Upper lobe of right lung (tissue), 1 donor: ENCODE measurements at regions not wholly inside any gene's neighbourhood (a gene's known extent, or its start where the extent isn't known, plus 50 kb on each side); places are given as distances from the start of the nearest gene placed in this dataset.

Source experiments
- ATAC-seq: fragments of 200-7000 bp; cut with Tn5 transposase; one replicate; pipeline ENCODE4 v1.9.1; 2020; ENCODE audit warnings: mild to moderate bottlenecking, moderate library complexity
- DNase-seq: peaks from one replicate; pipeline ENCODE4 v3.0.0-alpha.2; 2020
- H3K27ac ChIP-seq: fragments of 200-600 bp; one replicate; pipeline ENCODE4 v1.8.0; 2022
- H3K27me3 ChIP-seq: fragments of 200-600 bp; one replicate; pipeline ENCODE4 v1.8.0; 2022; ENCODE audit warnings: mild to moderate bottlenecking
- H3K36me3 ChIP-seq: fragments of 200-600 bp; one replicate; pipeline ENCODE4 v1.8.0; 2022
- H3K4me1 ChIP-seq: fragments of 200-600 bp; one replicate; pipeline ENCODE4 v1.8.0; 2022
- H3K4me3 ChIP-seq: fragments of 200-600 bp; one replicate; pipeline ENCODE4 v1.8.0; 2022; ENCODE audit warnings: mild to moderate bottlenecking
- H3K9me3 ChIP-seq: fragments of 200-600 bp; one replicate; pipeline ENCODE4 v1.8.0; 2022
- CTCF ChIP-seq: fragments of 200-600 bp; IDR thresholded peaks from one replicate; pipeline ENCODE4 v1.8.0; 2022; ENCODE audit warnings: antibody characterized with exemption
- intact Hi-C: fragments of 100-400 bp; cut with DNase I; formaldehyde crosslinking; loops from one replicate; pipeline ENCODE4 v1.11.0; 2022
- donor health status: DM: no; HTN: yes; CAD: no; lungs with severe emphysema.

GRCh38 chr4:62740296-62740695 is 1540.2 kb downstream of the ADGRL3 start:
- Histone ChIP-seq H3K4me3 (no peak overlapping the region), H3K27ac (no peak overlapping the region), H3K9me3 (no peaks in the 10 kb centered on the region), H3K27me3 (no peaks in the 10 kb centered on the region), H3K36me3 (no peaks in the 10 kb centered on the region), H3K4me1 (no peaks in the 10 kb centered on the region)
- no peak for ATAC-seq
- no peak for TF ChIP-seq CTCF
- intact Hi-C loops, result no loop called here
- no peak for DNase-seq

GRCh38 chr4:62717154-62717553 is 1517.0 kb downstream of the ADGRL3 start:
- Histone ChIP-seq H3K36me3 (no peaks in the 10 kb centered on the region), H3K27me3 (no peaks in the 10 kb centered on the region), H3K9me3 (no peaks in the 10 kb centered on the region), H3K4me1 (no peaks in the 10 kb centered on the region), H3K4me3 (no peak overlapping the region), H3K27ac (no peak overlapping the region)
- no peak for ATAC-seq
- no peak for TF ChIP-seq CTCF
- no peak for DNase-seq
- intact Hi-C loops, result no loop called here

GRCh38 chr4:62711575-62711974 is 1511.4 kb downstream of the ADGRL3 start:
- intact Hi-C loops, result no loop called here
- Histone ChIP-seq H3K4me1 (no peaks in the 10 kb centered on the region), H3K4me3 (no peak overlapping the region), H3K27ac (no peak overlapping the region), H3K9me3 (no peaks in the 10 kb centered on the region), H3K27me3 (no peaks in the 10 kb centered on the region), H3K36me3 (no peaks in the 10 kb centered on the region)
- DNase-seq, result no peak
- no peak for TF ChIP-seq CTCF
- ATAC-seq, result no peak

- Histone ChIP-seq H3K27me3 (no peaks in the 10 kb centered on the region), H3K4me3 (no peak overlapping the region), H3K9me3 (no peaks in the 10 kb centered on the region), H3K27ac (no peak overlapping the region), H3K36me3 (no peaks in the 10 kb centered on the region), H3K4me1 (no peaks in the 10 kb centered on the region)
- ATAC-seq, result peak; percentile 59
- TF ChIP-seq CTCF, result peak; percentile 57
- intact Hi-C loops, result no loop called here
- no peak for DNase-seq
Observed at GRCh38 chr4:62709618-62710252, 1509.6 kb downstream of the ADGRL3 start.

- intact Hi-C loops, result no loop called here
- Histone ChIP-seq H3K9me3 (no peaks in the 10 kb centered on the region), H3K27ac (no peak overlapping the region), H3K27me3 (no peaks in the 10 kb centered on the region), H3K36me3 (no peaks in the 10 kb centered on the region), H3K4me1 (no peaks in the 10 kb centered on the region), H3K4me3 (no peak overlapping the region)
- TF ChIP-seq CTCF, result no peak
- ATAC-seq (no peak), DNase-seq (no peak)
Observed at GRCh38 chr4:62706423-62706822, 1506.3 kb downstream of the ADGRL3 start.
